ENCODE measurements at regions not wholly inside any gene's neighbourhood (a gene's known extent, or its start where the extent isn't known, plus 50 kb on each side); places are given as distances from the start of the nearest gene placed in this dataset.

DNA sequence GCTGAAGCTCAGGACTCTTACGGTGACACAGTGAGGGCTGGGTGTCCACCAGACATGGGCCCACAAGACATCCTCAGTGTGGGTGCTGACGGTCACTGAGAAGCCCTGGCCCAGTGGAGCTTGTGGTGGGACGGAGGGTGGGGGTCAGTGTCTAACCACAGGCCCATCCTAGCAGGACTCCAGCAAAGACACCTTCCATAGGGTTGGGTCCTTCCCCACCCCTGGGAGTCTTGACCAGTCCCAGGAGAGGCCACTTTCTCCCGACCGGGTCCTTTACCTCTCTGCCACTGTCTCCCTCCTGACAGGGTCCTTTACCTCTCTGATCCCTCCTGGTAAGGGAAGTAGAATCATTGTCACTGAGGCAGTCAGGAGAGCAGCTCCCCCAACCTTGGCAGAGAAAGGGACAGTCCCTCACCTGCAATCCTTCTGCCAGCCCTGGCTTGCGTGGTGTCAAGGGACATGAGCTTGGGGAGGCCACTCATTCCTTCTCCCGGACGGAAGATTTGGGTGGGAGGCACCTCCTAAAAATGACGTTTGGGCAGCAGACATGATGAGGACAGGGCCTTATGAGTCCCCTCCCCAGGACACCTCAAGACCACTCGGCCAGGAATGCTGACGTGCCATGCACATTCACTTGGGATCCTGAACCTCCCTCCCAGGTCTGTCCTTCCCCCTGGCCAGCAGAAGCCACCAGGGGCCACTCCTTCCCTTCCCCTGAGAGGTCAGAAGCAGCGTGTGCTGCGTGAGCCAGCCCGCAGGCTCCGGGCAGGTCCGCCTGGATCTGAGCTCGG lies 91.5 kb upstream of the FGF3 start:
- H3K4me3 ChIP-seq (ENCODE audit: control insufficient read depth, low read depth, low read length): no peak overlapping the region
- TF ChIP-seq, protein P1, sequence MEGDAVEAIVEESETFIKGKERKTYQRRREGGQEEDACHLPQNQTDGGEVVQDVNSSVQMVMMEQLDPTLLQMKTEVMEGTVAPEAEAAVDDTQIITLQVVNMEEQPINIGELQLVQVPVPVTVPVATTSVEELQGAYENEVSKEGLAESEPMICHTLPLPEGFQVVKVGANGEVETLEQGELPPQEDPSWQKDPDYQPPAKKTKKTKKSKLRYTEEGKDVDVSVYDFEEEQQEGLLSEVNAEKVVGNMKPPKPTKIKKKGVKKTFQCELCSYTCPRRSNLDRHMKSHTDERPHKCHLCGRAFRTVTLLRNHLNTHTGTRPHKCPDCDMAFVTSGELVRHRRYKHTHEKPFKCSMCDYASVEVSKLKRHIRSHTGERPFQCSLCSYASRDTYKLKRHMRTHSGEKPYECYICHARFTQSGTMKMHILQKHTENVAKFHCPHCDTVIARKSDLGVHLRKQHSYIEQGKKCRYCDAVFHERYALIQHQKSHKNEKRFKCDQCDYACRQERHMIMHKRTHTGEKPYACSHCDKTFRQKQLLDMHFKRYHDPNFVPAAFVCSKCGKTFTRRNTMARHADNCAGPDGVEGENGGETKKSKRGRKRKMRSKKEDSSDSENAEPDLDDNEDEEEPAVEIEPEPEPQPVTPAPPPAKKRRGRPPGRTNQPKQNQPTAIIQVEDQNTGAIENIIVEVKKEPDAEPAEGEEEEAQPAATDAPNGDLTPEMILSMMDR (IDR thresholded peaks at IDR 0.05; ENCODE audit: control insufficient read depth, insufficient read depth, low read depth, low read length, missing control alignments): no peak
- DNase-seq (ENCODE audit: low read depth): no peak

GRCh38 chr11:69911310-69912160 lies 92.3 kb upstream of the FGF3 start:
- TF ChIP-seq, protein P1 (IDR thresholded peaks at IDR 0.05; ENCODE audit: control insufficient read depth, insufficient read depth, low read depth, low read length, missing control alignments): no peak
- no peak overlapping the region for H3K4me3 ChIP-seq (ENCODE audit: control insufficient read depth, low read depth, low read length)
- no peak for DNase-seq (ENCODE audit: low read depth)

DNA sequence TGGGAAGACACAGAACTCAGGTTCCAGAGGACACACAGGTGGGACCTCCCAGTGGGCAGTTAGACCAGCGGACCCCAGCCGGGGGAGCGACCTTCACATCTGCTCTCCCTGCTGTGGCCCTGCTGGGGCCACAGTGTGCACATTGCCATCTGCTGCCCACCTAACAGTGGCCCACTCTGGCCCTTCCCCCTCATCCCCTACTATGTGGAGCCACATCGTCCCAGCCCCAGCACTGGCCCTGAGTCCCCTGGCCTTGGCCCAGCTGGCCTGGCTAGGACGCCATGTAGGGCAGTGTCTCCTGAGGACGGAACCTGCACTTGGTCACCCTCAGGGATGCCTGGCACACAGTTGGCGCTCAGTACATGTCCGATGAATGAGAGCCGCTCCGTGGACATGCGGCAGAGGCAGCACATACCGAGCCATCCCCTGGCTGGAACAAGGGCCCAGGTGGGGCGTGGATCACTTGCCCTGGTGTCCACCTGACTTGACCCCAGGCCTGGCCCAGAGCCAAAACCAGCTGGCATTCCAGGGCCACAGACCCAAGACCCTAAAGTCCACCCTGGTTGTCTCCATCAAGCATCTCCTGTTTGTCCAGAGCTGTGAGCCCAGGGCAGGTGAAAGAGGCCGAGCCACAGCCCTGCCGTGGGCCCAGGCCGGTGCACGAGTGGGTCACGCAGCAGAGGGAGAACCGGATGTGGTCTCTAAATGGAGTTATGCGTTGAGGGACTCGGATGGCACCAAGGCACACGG lies 93.1 kb upstream of the FGF3 start:
- no peak for DNase-seq (ENCODE audit: low read depth)
- TF ChIP-seq, protein P1 (IDR thresholded peaks at IDR 0.05; ENCODE audit: control insufficient read depth, insufficient read depth, low read depth, low read length, missing control alignments): no peak

GRCh38 chr11:69912911-69913451 lies 93.8 kb upstream of the FGF3 start:
- no peak for DNase-seq (ENCODE audit: low read depth)
- TF ChIP-seq, protein P1 (IDR thresholded peaks at IDR 0.05; ENCODE audit: control insufficient read depth, insufficient read depth, low read depth, low read length, missing control alignments): peak; percentile 49
- no peak overlapping the region for H3K4me3 ChIP-seq (ENCODE audit: control insufficient read depth, low read depth, low read length)

More for the DNA sequence above, 93.1 kb upstream of the FGF3 start:
- no peak overlapping the region for H3K4me3 ChIP-seq (ENCODE audit: control insufficient read depth, low read depth, low read length)

DNA sequence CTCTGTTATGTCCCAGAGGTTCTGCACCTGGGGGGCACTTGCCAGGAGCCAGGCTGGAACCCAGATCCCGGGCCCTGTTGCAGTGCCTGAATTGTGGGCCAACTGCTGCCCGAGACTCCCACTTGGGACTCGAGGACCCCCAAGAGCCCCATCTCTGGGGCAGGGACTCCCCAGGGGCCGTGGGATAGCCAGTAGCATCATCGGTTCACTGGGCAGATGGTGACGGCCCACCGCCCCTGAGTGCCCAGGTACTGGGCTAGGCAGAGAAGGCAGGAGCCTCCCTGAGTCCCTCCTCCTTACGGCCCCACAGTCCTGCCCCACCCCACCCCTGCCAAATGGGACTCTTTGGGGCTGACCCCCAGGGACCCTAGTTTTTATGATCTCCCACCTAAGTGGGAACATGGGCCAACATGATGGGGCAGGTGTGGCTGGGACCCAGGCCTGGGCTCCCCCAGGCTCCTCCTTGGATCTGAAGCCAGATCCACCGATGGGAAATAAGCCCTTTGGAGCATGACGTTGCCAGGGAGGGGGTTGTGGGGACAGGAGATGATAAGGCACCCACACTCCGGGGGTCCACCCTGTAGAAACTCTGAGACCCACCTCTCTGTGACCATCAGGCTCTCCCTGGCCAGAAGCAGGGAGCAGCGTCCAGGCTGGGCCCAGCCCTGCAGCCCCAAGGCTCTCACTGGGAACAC lies 94.5 kb upstream of the FGF3 start:
- TF ChIP-seq, protein P1 (IDR thresholded peaks at IDR 0.05; ENCODE audit: control insufficient read depth, insufficient read depth, low read depth, low read length, missing control alignments): no peak
- DNase-seq (ENCODE audit: low read depth): no peak
- H3K4me3 ChIP-seq (ENCODE audit: control insufficient read depth, low read depth, low read length): no peak overlapping the region

Measured in AG09309 (cell line).